UCSD-AML1 (cell line): ENCODE measurements at regions not wholly inside any gene's neighbourhood (a gene's known extent, or its start where the extent isn't known, plus 50 kb on each side); places are given as distances from the start of the nearest gene placed in this dataset.
A peak's percentile ranks its signal among the peaks of the same experiment; 100 is the strongest.
"Not testable (repeated sequence)": the region's sequence is repeated elsewhere in the genome, so short reads cannot be mapped to it uniquely, and the experiment has no call there.

Source experiments
- DNase-seq: peaks from one replicate; lab custom pipeline; 2025; ENCODE audit not compliant: unreplicated experiment; lab: John Stamatoyannopoulos, UW

DNA sequence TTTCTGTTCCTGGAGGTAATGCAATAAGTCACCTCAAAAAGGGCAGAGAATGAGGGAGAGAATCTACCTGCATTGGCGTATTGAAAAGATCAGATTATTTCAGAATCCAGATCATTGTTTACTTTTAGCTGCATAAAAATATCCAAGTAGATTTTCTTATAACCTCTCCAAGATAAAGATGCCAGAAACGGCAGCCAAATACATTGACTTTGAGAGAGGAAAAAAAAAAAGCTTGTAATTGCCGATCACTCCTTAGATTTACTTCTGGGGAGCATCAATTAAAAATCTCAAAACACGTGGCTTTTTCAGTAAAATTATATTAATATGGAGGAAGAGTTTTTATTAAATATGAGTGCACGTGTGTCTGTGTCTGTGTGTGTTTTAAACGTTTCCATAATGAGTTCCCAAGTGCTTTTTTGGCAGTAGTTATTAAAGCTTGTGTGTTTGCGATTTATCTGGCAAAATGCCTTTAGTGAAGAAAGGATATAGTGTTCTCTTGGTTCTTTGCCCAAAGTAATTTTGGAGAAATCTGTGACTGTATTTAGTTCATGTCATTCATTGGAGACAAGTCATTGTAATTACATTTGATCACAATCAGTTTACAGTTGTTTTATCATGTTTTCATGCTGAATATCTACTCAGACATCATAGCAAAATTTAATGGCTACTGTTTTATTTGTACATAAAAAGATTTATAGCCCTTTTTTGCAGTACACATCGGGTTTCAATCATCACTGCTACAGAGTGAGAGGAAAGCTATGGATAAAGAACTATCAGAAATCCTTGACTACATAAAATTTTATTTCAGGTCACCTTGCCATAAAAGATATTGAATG is 176.1 kb downstream of the TM9SF2 start:
- no peak for DNase-seq

DNA sequence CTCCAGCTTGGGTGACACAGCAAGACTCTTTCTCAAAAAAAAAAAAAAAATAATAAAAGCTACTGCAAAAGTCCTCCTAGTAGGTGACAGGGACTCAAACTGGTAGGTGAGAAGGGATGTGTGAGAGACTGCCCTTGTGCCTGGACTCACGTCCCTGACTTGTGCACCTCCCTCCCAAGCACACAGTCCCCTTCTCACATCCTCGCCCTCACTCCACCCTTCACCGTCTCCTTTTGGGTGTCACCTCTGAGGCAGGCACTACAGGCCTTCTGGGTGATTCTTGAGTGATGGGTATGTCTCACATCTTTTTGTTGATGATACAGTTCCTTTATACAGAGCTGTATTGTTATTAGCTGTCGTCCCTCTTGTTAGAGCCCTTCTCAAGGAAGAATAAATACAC is 170.5 kb downstream of the TM9SF2 start:
- DNase-seq, result no peak

DNA sequence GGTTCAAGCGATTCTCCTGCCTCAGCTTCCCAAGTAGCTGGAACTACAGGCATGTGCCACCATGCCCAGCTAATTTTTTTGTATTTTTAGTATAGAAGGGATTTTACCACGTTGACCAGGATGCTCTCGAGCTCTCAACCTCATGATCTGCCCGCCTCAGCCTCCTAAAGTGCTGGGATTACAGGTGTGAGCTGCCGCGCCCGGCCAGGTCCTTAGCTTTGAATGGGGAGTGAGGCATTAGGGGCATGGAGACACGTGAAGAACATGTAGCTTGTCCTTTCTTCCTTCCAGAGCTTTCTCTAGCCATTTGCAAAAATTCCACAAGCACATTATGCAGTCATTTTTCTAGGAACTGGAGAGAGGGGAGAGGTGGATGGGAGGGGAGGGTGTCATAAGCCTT is 167.8 kb downstream of the TM9SF2 start:
- DNase-seq, result not testable (repeated sequence)

DNA sequence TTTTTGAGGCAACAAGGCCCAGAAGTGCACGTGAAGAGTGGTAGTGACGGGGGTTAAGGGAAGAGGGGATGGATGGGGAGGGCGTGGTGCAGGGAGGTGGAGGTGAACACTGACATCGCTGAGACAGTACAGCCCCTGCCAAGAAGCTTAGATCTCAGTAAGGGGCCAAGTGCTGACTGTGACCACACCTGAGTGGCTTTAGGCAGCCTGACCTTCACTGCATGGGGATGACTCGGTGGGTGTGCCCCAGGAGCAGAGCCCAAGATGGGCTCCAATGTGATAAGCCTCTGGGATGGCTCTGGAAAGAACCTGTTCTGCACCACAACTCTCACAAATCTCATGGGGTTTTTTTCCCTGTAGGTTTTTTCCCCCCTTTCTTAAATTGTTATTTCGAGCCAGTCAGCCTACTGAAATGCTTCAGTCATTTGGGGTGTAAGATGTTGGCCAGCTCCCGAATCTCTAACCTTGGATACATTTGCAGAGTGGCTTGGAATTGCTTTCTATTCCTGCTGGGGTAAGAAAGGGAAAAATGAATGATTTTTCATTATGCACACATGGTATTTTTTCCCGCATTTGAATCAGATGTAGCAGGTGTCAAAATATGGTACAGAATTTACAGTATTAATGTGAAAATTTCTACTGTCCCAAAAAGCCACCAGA is 165.0 kb downstream of the TM9SF2 start:
- no peak for DNase-seq

DNA sequence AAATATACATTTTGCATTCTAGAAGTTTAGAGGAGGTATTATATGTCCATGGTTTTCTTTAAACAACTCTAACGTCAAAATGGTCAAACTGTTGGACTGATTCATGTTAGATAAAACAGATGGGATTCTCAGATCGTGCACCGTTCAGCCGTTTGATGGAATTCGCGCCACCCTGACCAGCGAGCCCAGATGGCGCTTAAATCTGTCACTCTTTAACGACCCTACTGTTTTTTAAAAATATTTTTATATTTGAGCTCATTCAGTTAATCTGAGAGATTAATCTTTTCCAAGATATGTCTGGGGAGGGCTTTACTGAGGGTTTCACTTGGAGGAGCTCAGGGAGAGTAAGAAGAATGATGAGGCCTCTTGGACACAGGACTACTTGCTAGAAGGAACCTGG is 164.4 kb downstream of the TM9SF2 start:
- no peak for DNase-seq

DNA sequence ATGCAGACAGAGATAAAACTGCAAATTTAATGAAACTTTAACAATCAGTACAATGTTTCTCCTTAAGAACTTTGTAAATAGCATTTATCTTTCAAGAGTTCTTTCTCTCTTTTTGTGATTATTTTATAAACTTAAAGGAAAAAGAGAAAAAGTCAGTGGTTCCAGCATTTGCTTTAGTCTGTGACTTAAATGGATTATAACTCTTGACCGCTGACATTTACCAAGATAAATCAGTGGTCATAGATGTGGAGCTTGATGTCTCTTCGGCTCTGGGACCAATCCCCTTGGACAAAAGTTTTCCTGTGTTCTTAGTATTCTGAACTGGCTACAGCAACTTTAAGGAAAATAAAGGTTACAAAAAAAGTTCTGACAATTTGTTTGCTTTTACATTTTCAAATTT is 162.6 kb downstream of the TM9SF2 start:
- DNase-seq, result no peak

DNA sequence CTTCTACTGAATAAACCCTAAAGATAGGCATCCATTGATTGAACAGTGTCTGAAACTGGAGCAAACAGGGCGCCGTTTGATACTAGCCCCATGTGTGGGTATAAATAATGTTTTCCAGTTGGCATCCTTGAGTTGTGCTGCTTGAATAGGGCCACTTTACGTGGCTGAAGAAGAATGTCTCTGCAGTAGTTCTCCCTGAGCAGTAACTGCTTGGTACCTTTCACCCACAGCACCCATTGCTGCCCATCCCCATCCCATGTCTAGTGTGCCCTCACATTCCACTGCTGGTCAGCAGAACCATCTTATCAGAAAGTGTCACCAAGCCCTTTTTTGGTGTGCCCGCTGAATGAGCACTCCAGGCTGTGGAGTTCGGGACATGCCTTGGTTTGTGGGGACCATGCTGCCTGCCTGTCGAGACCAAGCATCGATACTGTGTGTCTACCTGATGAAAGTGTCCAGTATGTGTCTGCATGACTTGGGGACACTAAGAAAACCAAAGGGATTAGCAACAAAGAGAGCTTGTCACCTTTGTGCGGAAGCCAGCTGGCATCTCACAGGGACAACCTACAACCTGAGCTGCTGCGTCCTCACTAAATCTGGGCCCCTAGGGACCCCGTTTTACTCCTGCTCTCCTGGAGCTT is 162.0 kb downstream of the TM9SF2 start:
- DNase-seq, result no peak

DNA sequence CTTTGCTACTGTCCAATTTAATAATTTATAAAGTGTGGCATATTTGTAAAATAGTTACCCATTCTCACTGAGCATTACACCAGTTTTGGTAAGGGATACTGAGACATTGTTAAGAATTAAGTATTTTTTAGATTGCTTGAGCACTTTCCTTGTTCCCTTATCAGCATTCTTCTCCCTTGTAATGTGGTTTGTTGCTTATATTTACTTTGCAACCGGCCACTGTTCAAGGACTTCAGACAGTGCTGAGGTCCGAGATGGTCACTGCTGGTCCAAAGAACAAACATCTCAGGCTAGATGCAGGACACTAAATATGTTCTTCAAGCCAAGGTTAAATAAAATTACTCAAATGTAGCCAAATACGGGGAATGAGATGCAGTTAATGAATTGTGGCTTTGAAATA is 161.4 kb downstream of the TM9SF2 start:
- no peak for DNase-seq

DNA sequence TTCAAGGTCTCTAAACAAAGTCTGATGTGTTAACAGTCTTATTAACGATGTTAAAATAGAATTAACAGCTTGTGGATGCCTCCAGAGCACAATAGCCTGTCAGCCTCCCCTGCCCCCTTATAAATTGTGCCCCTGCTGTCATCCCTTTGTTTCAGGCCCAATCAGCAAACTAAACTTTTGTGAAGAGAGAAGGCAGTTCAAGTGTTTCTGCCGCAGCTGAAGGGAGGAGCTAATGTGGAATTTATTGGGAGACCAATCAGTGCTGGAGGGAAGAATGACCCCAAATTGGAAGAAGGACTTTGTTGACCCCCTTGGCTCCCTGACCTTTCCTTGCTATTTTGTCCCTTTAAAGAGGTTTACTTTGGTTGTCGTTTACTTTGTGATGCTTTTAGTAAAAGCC is 160.5 kb downstream of the TM9SF2 start:
- no peak for DNase-seq

DNA sequence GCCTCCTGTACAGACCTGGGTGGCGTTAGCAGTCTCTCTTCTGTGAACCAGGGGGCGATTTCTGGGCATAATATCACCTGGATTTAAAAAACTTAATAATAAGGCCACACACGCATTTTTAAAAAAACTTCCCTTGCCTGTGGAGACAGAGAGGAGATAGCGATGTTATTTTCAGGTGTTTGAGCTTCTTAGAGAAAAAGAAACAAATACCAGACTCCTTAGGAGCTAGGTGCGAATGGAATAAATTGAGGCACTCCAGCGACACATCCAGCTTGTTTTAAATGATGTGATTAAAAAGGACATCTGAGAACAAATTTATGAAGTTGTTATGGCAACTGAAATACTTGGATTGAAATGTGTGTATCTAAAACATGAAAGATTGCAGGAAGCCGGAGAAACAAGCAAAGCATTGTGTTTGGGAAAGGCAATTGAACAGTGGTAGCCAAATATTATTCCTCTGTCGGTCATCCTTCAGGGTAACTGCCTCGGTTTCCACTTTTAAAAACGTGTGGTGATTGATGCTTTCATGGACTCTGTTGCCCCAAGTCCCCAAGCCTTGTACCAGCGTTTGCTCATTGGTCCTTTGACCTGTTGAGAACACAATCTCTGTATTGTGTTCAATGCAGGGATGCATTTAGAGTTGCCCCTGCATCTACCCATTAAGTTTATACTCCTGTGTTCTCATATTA is 158.7 kb downstream of the TM9SF2 start:
- DNase-seq, result no peak

DNA sequence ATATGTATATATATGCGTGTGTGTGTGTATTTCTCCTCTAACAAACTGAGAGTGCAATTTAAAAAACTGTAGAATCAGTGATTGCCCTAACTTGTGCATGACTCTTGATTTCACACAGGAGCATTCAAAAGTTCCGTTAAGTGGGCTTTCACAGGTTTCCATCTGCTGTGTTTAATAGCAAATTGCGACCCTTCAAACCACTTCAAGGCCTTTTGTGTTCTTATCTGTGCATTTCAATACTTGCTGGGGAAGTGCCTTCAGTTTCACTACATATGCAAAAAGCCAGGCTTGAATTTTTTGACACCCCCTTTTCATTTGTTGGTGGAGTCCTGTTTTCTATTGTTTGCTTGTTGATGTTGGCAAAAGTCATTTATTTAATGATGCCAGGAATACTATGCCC is 158.0 kb downstream of the TM9SF2 start:
- no peak for DNase-seq

DNA sequence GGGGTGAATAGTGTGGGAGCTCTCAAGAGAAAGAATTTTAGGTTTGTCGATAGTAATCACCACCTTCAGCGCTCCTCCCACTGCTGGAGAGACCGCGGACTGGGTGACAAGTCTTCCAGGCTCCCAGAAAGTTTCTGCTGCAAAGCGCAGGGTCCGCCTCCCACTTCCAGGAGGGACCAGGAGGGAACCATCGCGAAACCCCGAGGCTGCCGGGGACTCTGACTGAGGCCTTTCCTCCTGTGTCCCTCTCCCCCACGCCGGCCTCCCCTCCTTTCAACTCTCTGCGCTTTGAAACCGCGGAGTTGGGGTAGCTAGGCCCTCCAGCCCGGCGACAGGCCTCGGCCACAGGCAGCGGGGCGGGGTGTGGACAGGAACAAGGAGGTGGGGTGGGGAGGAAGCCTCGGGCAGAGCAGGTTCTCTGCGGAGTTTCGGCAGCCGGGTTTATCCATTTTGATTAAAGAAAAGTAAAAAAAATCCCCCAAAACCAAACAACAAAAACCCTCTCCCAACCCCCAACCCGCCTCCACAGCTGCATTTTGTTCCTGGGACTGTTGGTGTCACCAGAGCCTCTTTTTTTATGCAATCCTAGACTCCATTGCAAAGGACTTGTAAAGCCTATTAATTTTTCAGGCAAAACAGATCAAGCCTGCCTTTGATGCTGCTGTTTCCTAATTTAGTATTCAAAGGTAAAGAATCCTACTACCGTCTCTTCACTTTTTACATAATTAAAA is 157.2 kb downstream of the TM9SF2 start:
- peak; percentile 57 for DNase-seq

DNA sequence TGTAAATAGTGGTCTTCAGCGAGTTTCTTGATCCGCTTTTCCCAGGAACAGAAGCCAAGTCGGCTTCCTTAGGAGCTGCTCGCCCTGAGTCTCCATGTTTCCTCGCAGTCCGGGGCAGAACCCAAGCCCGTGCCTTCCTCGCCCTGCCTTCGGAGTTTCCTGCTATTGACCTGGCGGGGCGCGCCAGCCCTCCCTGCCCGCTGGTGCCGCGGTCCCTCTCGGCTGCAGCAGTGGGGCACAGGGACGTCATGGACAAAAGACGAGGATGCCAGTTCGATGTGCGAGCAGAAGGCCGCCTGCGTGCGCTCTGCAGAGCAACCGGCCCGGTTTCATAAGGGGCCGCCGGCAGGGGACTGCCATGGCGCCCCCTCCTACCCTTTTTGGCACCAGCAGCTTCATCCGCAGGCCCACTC is 156.6 kb downstream of the TM9SF2 start:
- DNase-seq, result peak; percentile 57

DNA sequence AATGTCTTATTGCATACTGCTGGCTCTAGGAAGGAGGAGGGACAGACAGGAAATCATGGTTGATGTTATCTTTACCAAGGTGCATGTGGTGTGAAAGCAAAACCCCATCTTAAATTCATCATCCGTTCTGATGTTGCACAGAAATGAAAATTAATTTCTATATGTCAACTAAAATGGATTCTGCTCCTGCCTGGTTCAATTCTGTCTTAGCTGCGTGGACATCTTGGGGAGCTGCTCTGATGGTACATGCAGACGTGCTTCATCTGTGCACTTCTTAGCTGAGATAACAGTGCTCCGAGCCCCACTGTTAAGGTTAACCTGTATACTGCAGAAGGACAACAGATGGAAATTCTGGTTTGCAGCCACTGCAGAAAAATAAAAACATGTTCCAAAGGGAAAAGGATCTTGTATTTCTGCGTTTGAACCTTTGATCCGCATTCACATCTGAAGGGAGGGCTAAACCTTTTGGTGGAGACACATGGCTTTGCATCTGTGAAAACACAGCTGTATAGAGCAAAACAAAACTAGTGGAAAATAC is 155.6 kb downstream of the TM9SF2 start:
- DNase-seq, result no peak

DNA sequence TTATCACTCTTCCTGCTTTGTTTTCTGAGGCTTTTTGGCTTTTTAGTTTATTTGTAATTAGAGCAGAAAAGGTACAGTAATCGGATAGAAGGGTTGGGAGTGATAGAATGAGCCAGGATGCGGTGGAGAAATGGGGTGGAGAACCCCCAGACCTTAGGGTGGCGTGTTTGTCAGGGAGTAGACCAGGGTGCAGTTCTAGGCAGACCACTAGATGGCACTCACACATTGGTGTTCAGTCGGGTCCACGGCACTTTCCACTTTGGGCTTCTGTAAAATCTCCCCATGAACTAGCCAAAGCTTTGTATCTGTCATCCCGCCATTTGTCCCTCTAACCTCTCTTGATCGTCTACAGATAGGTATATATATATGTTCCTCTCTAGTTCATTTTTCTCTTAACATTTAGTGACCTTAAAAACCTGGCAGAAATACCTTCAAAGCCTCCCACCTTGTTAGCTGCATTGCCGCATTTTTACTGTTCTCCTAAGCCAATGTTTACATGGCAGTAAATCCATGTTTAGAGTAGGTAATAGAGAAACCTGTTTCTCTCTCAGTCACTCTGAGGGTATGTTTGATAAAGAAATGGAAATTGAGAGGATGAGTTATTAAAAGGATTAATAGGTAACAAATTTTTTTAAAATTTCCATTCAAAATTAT is 154.9 kb downstream of the TM9SF2 start:
- peak; percentile 62 for DNase-seq

DNA sequence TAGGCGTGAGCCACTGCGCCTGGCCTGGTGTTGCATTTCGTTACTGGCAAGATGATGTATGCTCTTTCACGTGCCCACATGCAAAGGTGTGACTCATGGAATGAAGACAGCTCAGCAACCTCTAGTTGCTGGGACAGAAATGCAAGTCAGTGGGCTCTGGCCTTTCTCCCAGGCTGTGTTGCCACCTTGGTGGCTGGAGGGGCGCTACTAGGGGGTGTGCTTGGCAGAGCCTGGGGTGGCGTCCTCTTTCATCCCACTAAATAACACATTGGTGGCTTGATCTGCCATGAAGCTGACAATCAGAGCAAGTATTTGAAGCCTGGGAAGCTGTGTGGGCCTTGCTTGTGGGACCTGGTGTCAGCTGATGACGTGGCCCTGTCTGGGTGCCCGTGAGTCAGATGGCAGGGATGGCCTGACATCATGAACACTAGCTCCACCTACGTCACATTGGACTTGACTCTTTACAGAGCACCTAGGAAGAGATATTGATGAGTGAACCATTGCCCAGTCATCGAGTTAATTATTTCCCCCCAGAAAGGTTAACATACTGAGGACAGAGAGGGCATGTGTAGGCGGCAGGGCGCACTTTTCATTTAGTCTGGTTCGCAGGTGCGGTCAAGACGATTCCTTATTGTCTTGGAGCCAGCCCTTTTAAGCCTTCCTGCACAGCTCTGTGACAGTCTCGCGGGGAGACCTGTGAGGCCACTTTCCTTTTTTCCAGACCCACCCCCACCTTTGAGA is 154.2 kb downstream of the TM9SF2 start:
- no peak for DNase-seq

DNA sequence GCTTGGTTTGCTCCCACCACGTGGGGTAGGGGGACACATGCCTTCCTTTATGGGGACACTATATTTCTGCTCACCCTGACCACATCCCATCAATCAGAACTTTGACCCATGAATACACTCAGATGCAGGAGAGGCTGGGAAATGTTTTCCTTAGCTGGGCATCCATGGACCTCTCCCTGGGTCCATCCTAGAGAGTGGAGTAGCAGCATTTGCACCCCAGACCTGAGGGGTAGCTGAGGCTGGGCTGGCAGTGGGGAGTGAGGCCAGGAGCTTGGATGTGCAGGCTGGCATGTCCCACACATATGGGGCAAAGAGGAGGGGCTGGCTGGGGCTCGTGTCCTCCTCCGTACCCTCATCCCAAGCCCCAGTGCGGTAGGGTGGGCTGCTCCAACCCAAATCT is 152.8 kb downstream of the TM9SF2 start:
- no peak for DNase-seq

DNA sequence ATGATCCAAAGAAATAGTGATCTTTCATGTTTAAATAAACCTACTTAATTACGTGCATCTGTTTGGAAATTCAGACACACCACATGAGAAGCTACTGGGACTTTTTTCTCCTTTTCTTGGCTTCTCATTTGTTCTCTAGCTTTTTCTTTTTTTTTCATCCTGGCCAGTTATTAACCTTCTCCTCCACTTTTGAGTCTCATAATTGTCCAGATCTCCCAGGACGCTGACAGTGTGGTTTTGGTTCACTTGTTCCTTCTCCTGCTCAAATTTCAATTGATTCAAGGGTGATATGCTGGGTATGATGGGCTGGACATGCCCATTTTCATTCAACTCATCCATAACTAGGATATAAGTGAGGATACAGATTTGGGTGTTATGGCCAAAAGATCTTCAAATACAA is 152.3 kb downstream of the TM9SF2 start:
- no peak for DNase-seq

DNA sequence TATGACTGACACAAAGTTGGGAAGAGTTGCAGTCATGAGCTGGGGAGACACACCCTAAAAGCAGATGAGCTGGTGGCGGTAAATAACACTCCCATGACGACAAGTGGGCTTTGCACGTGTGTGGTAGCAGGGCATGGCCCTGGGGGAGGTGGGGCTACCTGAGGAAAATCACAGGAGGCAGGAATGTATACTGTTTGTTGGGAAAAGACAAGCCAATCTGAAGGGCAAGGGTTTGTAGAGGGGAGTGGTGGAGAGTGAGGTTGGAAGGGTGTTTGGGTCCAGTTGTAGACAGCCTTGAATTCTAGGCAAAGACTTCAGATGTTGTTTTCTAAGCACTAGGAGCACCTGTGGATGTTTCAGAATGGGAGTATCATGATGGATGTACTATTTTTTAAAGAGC is 151.6 kb downstream of the TM9SF2 start:
- DNase-seq, result no peak
